ENCODE measurements at regions not wholly inside any gene's neighbourhood (a gene's known extent, or its start where the extent isn't known, plus 50 kb on each side); places are given as distances from the start of the nearest gene placed in this dataset.

GRCh38 chr6:8821981-8822381, 386.6 kb upstream of the SLC35B3 start:
- DNase-seq = no peak
- no peak overlapping the region for H3K27ac Mint-ChIP-seq
- peaks cover 0 to 3% (median 0%) of the 10 kb centered on the region in 7 donors for H3K9me3 Mint-ChIP-seq
- H3K36me3 Mint-ChIP-seq = no peaks in the 10 kb centered on the region
- H3K4me1 Mint-ChIP-seq = no peaks in the 10 kb centered on the region
- WGBS (ENCODE audit: insufficient coverage) = 100% methylated on average over 1 of the region's 3 CpGs
- H3K27me3 ChIP-seq (ENCODE audit: control insufficient read depth in 2 of 2, insufficient read depth in 2 of 2, low read length in 2 of 2) = no peaks in the 10 kb centered on the region
- H3K79me2 ChIP-seq (ENCODE audit: insufficient read depth, low read length) = no peaks in the 10 kb centered on the region
- no peaks in the 10 kb centered on the region for H3K4me1 ChIP-seq (ENCODE audit: control insufficient read depth in 1 of 2, insufficient read depth in 2 of 2, low read length in 2 of 2)
- H3K4me3 ChIP-seq (replicated peaks in 1 of 3; ENCODE audit: low read depth in 2 of 3, low read length in 3 of 3) = no peak overlapping the region
- no peak overlapping the region for H3K9ac ChIP-seq (ENCODE audit: insufficient read depth, low read length, poor library complexity, severe bottlenecking)
- intact Hi-C loops (cut with micrococcal nuclease) = no loop called here
- H3K4me3 Mint-ChIP-seq = no peak overlapping the region
- H4K20me1 ChIP-seq (ENCODE audit: insufficient read depth, low read length) = no peaks in the 10 kb centered on the region
- no peaks in the 10 kb centered on the region for H3K27me3 Mint-ChIP-seq (ENCODE audit: low read depth in 3 of 3)
- no peak for TF ChIP-seq CTCF (IDR thresholded peaks at IDR 0.05)
- H3K4me2 ChIP-seq (replicated peaks; ENCODE audit: extremely low read depth, low read length, poor library complexity, severe bottlenecking) = no peak overlapping the region
- no peak overlapping the region for H2AFZ ChIP-seq (ENCODE audit: insufficient read depth, low read depth, low read length, poor library complexity, severe bottlenecking)
- H3K27ac ChIP-seq (ENCODE audit: low read depth in 1 of 2, low read length in 2 of 2) = no peak overlapping the region
- H3K9me3 ChIP-seq (replicated peaks in 1 of 2; ENCODE audit: control insufficient read depth in 1 of 2, insufficient read depth in 1 of 2, low read length in 2 of 2) = no peaks in the 10 kb centered on the region
- H3K36me3 ChIP-seq (replicated peaks in 1 of 2; ENCODE audit: control insufficient read depth in 1 of 2, insufficient read depth in 2 of 2, low read length in 2 of 2) = no peaks in the 10 kb centered on the region

- Mint-ChIP-seq H3K27me3 (ENCODE audit: low read depth in 3 of 3) (no peaks in the 10 kb centered on the region), H3K27ac (no peak overlapping the region)
Observed at GRCh38 chr6:8820313-8820712, 385.0 kb upstream of the SLC35B3 start.

More at GRCh38 chr6:8820313-8820712, 385.0 kb upstream of the SLC35B3 start:
- Histone ChIP-seq H3K9ac (ENCODE audit: insufficient read depth, low read length, poor library complexity, severe bottlenecking) (no peak overlapping the region), H3K4me3 (replicated peaks in 1 of 3; ENCODE audit: low read depth in 2 of 3, low read length in 3 of 3) (no peak overlapping the region), H3K36me3 (replicated peaks in 1 of 2; ENCODE audit: control insufficient read depth in 1 of 2, insufficient read depth in 2 of 2, low read length in 2 of 2) (no peaks in the 10 kb centered on the region), H2AFZ (ENCODE audit: insufficient read depth, low read depth, low read length, poor library complexity, severe bottlenecking) (no peak overlapping the region), H3K27me3 (ENCODE audit: control insufficient read depth in 2 of 2, insufficient read depth in 2 of 2, low read length in 2 of 2) (no peaks in the 10 kb centered on the region), H3K9me3 (replicated peaks in 1 of 2; ENCODE audit: control insufficient read depth in 1 of 2, insufficient read depth in 1 of 2, low read length in 2 of 2) (no peaks in the 10 kb centered on the region), H3K79me2 (ENCODE audit: insufficient read depth, low read length) (no peaks in the 10 kb centered on the region), H3K27ac (ENCODE audit: low read depth in 1 of 2, low read length in 2 of 2) (no peak overlapping the region), H3K4me2 (replicated peaks; ENCODE audit: extremely low read depth, low read length, poor library complexity, severe bottlenecking) (no peak overlapping the region), H4K20me1 (ENCODE audit: insufficient read depth, low read length) (no peaks in the 10 kb centered on the region), H3K4me1 (ENCODE audit: control insufficient read depth in 1 of 2, insufficient read depth in 2 of 2, low read length in 2 of 2) (no peaks in the 10 kb centered on the region)
- no peaks in the 10 kb centered on the region for H3K36me3 Mint-ChIP-seq
- peaks cover 0 to 1% (median 0%) of the 10 kb centered on the region in 7 donors for H3K9me3 Mint-ChIP-seq
- no peak overlapping the region for H3K4me3 Mint-ChIP-seq
- no peaks in the 10 kb centered on the region for H3K4me1 Mint-ChIP-seq
- intact Hi-C loops (cut with micrococcal nuclease) = no loop called here
- no peak for TF ChIP-seq CTCF (IDR thresholded peaks at IDR 0.05)
- DNase-seq = no peak
